Stimulated activated CD4-positive, alpha-beta T cell treated with anti-CD3 and anti-CD28 coated beads, Interleukin-12 subunit alpha, Interleukin-12 subunit beta, amount 100 ng/mL, for 48 hours (primary cell): ENCODE measurements at regions not wholly inside any gene's neighbourhood (a gene's known extent, or its start where the extent isn't known, plus 50 kb on each side); places are given as distances from the start of the nearest gene placed in this dataset.

Source experiments
- DNase-seq, 3 donors: peaks; one replicate each; pipeline ENCODE4 v3.0.0-alpha.2; 2020; ENCODE audit warnings: low read depth in 2 of 3, low spot score in 1 of 3

DNA sequence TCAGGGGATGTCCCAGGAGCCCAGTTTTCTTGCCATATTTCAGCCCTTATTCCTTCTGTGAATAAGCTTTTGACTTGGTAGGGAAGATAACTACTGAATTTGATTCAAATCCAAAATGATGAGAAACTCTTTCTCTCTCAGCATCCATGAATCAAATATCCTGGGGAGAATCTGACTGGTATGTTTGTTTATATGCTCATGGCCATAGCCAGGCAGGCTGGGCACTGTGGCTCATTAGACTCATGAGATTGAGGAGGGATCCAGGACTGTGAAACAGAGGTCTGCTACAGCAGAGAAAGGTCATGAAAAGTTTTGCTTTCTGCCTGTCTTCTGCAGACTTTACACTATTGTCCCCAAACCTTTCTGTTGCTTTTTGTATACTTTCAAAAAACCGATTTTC lies 346.4 kb upstream of the ATP2B1 start:
- no peak for DNase-seq

DNA sequence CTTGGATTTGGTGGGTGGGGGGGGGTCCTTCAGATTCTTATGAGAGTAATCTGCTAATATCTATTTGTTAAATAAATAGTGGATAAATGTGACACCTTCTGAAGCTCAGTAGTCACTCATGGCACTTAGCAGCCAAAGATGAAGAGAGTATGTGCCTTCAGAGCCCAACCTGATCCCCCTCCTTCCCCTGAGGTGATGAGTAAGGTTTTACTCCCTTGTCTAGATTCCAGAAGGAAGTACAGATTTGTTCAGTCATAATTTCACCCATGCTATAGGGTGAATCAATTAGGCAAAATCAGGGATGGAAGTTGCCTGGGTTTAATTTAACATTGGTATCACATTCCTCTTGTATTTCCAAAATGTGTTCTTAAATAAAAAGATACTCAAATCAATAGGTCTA lies 340.3 kb upstream of the ATP2B1 start:
- no peak for DNase-seq

DNA sequence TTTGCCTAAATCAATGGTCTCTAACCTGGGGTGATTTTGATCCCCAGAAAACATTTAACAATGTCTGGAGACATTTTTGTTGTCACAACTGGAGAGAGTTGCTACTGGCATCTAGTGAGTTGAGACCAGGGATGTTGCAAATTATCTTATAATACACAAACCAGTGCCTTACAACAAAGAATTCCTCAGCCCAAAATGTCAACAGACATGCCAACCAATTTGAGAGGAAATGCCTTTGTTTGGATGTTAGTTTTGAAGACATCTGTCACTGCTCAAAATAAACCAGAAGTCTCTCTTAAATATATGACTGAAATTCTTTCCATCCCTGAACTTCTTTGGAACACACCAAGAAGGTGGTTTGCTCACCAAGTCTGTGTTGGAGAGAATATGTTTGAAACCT lies 336.9 kb upstream of the ATP2B1 start:
- DNase-seq: no peak

DNA sequence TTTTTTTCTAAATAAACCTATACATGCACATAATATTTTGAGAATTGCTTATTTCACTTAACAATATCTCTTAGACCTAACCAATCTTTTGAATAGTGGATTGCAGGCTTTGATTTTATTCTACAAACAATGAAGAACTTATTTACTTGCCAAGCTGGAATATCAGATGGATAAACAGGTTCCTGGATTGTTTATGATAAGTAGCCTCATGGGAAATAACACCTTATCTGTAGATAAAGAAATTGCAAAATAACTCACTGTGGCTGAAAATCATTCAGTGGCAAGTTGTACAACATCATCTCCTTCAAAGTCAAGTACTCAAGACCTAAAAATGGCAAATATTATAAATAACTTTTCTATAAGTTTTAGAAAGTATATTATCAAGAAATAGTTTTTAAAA lies 335.4 kb upstream of the ATP2B1 start:
- no peak for DNase-seq

DNA sequence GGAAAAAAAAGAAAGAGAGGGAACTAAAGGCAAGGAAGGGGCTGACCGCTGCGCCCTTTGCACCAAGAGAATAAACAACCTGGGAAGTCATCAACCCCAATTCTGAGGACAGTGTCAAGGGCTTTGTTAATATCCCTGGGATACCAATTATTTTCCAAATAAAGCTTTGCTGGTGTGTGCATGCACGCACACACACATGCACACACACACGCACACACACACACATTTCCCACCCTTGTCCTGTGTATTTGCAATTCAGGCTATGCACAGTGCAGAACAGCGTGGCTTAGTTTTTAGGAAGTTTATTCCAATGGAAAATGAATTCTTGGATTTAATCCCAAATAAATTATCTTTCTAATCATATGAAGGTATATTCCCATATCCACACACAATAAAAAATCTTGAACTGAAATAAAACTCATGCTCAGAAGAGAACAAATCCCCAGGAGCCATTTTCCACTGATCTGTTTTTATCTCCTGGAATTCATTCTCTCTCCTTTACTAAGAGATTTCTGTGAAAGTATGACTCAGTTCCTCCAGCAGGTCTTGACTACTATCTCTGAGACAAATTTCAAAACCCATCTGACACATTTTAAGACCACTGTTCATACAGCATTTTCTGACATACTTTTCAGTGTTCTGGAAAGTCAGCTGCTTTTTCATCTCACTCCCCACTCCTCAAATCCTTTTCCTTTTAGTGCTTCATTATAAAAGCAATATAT lies 334.4 kb upstream of the ATP2B1 start:
- DNase-seq: no peak

DNA sequence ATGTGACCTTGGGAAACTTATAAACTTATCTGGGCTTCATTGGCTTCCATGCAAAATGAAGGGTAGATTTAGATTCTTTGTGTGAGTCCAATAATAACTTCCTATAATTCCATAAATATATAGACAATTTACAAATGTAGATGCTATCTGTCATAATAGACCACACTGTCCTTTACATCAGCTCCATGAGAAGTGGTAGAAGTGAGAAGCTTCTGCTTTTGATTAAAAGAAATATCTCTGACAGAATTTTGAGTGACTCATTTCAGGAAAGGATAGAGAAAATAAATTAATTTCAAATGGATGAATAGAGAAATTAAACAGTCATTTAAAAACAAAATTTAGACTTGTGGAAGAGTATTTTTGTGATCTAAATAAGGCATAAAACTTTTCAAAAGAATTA lies 329.7 kb upstream of the ATP2B1 start:
- DNase-seq: no peak

DNA sequence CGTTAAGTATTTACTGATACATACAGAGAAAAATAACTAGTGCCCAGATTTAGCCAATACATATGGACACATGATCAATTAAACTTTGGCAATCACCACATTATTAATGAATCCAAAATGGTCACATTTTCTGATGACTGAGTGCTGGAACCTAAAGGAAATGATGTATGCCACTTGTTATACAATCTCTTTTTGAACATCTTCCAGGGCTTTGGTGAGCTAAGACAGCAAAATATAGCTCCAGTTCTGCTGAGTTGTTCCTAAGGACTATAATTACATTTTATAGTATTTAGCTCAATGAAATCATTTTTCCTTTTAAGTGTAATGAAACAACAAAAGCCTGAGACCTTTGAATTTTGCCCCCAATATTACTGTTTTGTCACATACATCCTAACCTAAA lies 329.1 kb upstream of the ATP2B1 start:
- no peak for DNase-seq

DNA sequence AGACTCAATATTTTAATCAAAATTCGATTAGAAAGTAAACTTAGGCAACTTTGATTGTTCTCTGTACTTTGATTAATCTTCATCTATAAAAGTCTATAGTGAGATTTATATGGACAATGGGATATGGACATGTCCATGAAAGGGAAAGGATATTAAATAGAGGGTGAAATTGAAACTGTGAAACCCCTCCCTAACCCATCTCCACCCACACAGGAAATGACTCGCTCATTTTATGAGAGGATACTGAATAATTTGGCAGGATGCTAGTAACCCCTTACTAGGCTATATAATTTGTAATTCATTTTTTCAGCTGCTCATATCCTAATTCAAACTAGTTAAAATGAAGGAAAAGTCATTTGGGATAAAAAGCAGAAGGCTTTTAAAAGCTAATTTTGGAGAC lies 328.0 kb upstream of the ATP2B1 start:
- DNase-seq: no peak

DNA sequence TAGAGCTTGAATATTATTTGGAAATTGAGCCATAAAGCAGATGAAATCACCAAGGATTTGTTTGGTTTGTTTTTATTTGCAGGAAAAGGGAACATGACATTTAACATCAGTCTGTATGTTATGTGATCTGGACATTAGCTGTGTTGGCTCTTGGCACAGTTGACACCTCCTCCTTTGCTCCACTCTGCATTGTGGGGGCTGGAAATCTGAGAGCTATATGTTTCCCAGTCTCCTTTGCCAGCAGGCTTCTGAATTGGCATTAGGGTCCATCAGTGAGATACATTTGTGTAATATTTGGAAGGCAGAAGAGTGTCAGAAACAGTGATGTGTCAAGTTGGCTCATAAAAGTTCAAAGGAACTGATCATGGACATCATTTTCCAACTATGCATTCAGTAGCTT lies 322.1 kb upstream of the ATP2B1 start:
- no peak for DNase-seq

DNA sequence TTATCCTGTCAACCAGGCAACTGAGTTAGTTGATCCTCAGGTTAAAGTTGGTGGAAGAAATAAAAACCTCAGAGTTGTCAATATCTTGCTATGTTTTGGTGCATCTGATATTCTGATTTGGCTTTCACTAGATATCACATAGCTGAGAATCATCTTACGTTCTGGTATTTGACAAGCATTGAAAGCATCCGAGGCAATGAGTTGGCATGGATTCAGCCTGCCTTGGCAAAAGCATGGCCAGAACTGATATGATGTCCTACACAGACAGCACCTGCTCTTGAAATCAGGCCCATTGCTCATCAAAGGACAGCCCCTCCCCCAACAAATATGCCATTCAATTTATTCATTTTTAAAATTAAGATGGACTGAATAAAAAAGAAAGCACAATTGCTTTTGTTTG lies 320.7 kb upstream of the ATP2B1 start:
- no peak for DNase-seq

DNA sequence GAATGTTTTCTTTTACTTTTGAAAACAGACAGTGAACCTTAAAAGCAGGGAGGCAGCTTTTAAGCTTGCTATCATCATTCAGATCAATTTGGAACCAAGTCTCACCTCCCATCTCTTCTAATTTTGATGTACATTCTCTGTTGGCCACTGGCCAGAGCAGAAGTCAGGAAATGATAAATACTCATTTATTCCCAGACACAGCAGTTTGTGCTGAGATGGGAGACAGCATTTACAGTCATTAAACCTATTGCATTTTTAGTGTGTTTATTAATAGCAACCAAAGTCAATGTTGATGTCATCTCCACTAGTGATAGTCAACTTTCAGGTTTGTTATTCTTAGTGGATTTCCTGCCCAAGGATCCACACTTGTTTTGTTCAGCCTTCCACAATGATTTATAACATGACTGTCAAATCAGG lies 320.0 kb upstream of the ATP2B1 start:
- DNase-seq: no peak

DNA sequence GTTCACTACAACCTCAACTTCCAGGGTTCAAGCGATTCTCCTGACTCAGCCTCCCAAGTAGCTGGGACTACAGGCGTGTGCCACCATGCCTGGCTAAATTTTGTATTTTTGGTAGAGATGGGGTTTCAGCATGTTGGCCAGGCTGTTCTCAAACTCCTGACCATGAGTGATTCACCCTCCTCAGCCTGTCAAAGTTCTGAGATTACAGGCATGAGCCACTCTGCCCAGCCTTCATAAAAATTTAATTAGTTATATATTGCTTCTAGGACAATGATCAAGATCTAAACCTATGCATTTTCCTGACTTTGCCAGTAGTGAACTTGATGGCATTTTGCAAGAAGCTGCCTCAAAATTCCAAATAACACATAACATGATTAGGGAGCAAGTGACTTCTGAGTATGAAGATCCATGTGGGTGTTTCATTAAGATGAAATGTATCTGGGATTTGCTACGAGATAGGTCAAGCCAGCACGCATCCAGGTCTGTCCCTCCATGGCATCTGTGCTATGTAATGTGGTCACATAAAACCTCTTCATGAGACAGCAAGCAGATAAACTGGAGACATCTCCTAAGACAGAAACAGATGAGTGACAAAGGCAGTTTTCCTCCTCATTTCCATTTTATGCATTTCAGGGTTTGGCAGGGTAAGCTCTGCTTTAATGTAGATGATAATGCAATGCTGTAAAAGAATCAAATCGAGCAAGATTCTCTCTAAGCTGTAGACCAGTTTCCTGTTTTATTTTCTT lies 319.4 kb upstream of the ATP2B1 start:
- DNase-seq: no peak

DNA sequence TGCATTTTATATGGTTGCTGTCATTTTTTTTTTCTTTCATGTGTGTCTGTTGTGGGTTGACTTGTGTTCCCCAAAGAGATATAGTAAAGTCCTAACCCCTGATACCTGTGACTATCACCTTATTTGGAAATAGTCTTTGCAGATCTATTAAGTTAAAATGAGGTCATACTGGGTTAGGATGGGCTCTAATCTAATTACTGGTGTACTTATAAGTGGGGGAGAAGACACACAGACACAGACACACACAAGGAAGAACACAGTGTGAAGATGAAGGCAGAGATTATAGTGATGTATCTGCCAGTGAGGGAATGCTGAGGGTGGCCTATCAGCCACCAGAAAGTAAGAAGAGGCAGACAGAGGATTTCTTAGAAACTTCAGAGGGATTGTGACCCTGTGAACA lies 318.4 kb upstream of the ATP2B1 start:
- no peak for DNase-seq

DNA sequence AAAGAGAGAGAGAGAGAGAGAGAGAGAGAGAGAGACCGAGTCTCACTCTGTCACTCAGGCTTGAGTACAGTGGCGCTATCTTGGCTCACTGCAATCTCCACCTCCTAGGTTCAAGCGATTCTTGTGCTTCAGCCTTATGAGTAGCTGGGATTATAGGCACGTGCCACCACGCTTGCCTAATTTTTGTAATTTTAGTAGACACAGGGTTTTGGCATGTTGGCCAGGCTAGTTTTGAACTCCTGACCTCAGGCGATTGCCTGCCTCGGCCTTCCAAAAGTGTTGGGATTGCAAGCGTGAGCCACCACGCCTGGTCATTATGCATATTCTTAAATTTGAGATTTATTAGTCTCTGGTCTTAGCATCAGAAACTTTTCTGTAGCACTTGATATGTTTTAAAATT lies 317.9 kb upstream of the ATP2B1 start:
- DNase-seq: no peak

DNA sequence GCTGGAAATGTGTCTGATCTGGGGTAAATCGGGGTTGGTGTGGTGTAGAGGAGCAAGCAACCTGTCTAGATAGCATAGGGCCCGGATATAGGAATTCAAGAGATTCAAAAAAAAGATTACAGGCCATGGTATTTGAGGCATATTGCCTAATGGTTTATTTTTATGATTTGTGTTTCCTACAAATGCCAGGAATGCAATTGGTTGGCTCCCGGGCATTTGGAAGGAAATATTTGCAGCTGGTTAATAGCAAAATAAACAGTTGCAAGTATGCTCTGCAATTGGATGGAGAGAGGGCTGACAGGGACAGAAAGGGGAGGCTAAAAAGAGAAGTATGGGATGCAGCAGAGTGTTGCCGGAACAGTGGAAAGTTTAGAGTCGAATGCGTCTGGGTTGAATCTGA lies 315.6 kb upstream of the ATP2B1 start:
- no peak for DNase-seq

DNA sequence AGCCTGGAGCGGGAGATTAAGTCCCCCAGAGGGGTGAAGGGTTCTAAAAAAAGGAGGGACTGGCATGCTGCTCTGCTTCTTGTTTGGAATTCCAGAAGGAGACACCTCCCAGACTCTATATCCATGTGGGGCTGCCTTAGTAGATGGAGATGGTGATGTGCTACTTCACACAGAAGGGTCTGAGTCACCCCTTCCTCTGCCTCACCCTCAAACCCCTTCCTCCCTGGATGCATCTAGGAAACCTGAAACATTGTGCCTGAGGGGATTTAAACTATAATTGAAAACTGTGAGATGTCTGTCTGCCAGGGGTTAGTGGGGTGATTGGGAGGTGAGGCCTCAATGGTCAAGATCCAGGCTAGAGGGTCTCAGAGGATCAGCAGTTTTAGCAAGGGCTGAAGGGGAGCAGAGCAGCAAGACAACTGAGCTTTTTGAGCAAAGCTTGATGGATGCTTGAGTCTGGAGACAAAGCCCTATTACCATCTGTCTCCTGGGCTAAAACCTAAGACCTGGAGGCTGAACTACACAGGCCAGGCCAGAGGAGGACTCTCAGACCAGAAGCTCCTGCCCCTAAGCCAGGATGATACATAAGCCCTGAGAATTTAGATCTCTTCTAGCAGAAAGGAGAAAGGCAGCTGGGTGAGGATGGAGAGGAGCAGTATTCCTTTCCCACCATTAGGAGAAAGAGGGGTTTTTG lies 314.7 kb upstream of the ATP2B1 start:
- no peak for DNase-seq

DNA sequence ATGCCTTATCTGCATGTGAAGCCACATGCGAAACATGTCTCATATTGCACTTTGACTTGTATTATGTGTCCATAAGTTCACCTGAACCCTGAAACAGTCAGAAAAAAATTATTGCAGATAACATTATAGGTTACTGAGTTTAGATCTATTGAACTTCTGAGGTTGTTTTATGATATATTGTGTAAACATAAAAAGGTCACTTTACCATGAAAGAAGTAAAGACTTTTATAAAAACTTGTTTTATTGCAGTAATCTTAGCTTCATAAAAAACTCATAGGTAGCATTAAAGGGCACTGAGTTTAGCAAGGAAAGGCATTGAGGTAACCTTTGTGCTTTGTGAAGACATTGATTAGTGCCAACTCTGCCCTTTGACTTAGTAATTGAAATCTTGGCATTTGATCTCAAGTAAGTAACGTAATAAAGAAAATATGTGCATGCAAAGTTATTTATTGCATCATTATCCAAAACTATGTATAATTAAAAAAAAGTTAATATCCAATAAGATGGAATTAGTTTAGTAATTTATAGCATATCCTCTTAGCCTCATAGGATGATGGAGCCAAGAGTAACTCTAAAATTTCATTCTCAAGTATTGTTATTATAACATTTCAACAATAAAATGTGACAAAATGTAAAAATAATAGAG lies 313.3 kb upstream of the ATP2B1 start:
- no peak for DNase-seq

DNA sequence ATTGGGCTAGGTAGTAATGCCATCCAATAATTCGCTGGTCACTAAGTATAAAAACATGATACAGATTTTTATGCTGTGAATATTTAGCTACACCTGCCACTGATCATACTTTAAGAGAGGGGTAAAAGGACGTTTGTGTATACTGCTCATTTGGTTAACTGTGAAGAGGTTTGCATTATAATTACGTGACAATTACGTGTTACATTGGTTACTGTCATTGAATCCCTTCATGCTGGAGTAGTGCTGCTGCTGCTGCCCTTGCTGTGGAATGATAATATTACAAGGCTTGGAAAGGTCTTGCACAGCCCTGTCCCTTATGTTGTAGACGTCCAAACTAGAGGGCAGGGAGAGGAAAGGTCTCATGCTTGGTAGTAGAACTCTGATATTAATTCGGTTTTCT lies 312.2 kb upstream of the ATP2B1 start:
- no peak for DNase-seq

DNA sequence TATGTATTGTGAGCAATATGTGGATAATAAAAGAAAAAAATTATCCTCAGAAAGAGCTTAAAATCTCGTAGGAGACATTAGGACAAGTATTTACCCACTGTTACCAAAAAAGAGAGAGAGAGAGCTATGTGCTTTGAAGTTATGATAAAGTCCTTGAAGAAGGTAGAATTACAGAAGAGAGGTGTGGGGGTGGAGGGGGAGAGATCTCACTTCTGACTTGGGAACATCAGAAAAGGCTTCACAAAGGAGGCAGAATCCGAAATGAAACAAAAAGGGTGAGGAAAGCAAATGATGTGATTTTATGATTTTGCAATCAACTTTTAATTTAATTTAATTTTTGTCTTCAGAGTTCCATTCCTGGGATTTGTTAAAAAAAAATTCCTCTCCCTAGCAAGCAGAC lies 311.8 kb upstream of the ATP2B1 start:
- DNase-seq: no peak

DNA sequence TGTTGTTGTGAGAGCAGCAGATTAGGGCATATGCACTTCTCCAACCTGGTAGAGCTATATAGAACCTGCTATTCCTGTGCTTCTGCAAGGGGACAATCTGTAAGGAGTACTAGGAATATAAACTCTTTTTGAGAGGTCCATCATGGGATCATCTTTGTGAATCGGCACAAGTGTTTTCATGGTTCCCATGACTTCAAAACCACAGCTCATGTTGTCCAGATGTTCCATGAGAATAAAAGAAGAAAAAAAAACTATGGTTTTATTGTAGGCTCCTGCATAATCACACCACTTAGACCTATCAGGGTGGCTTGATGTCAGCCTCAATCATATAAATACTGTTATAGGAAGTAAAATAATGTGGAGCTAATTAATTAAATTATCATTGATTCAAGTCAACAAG lies 311.4 kb upstream of the ATP2B1 start:
- no peak for DNase-seq

DNA sequence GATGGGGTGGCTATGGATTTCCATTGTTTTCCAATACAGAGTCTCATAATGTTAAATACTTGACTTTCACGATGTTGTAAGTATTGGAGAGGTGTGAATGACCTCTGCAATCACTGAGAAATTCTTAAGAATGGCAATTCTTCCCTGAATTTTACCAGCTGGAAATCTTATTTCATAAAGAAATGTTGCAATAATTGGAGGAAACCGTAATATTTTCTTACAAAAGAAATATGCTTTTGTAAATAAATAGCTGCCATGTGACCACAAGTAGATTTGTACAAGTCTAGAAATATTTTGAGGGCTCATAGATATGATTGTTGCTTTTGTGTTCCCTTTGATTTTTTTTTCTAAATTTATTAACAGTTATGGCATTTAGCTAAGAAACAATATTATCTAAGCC lies 308.7 kb upstream of the ATP2B1 start:
- DNase-seq: no peak

DNA sequence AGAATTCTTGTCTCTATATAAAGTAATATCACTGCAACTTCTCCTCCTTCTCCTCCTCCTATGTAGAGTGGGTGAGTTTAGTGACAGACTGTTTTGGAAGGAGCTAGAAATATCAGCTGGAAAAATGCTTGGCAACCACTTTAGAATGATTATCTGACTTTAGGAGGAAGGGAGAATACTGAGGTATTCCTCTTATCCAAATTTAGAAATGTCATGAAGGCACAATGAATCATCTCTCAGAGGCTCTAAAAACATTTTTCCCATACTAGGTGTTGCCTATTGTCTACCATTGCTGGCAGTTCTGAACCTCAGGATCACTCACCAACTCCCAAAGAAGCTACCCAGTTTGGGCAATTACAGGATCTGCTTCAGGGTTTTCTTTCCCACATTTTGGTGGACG lies 306.6 kb upstream of the ATP2B1 start:
- DNase-seq: no peak
